ENCODE measurements at regions not wholly inside any gene's neighbourhood (a gene's known extent, or its start where the extent isn't known, plus 50 kb on each side); places are given as distances from the start of the nearest gene placed in this dataset.
"Not testable (repeated sequence)": the region's sequence is repeated elsewhere in the genome, so short reads cannot be mapped to it uniquely, and the experiment has no call there.

- not testable (repeated sequence) for DNase-seq
These were observed 462.2 kb downstream of the ACTL7B start for GRCh38 chr9:108393481-108394001.

GRCh38 chr9:108392877-108393276 is 462.9 kb downstream of the ACTL7B start:
- DNase-seq: no peak

GRCh38 chr9:108389056-108389455 is 466.7 kb downstream of the ACTL7B start:
- no peak for DNase-seq

GRCh38 chr9:108386859-108387384 is 468.9 kb downstream of the ACTL7B start:
- DNase-seq: no peak

- DNase-seq: no peak
These were observed 469.8 kb downstream of the ACTL7B start for GRCh38 chr9:108386032-108386431.

- DNase-seq: no peak
These were observed 472.0 kb downstream of the ACTL7B start for GRCh38 chr9:108383796-108384195.

GRCh38 chr9:108382310-108382709 is 473.5 kb downstream of the ACTL7B start:
- DNase-seq: no peak

- DNase-seq: no peak
These were observed 477.9 kb downstream of the ACTL7B start for GRCh38 chr9:108377881-108378280.

- DNase-seq: no peak
These were observed 478.4 kb downstream of the ACTL7B start for GRCh38 chr9:108377382-108377781.

- no peak for DNase-seq
These were observed 479.6 kb downstream of the ACTL7B start for GRCh38 chr9:108376140-108376539.

GRCh38 chr9:108374626-108375025 is 481.2 kb downstream of the ACTL7B start:
- DNase-seq: no peak

- DNase-seq: no peak
These were observed 488.6 kb downstream of the ACTL7B start for GRCh38 chr9:108367188-108367587.

GRCh38 chr9:108363311-108363710 is 492.5 kb downstream of the ACTL7B start:
- DNase-seq: no peak

GRCh38 chr9:108360304-108360703 is 495.5 kb downstream of the ACTL7B start:
- DNase-seq: no peak

- no peak for DNase-seq
These were observed 499.0 kb downstream of the ACTL7B start for GRCh38 chr9:108356806-108357205.

GRCh38 chr9:108351571-108351970 is 504.2 kb downstream of the ACTL7B start:
- no peak for DNase-seq

GRCh38 chr9:108347463-108348188 is 508.2 kb downstream of the ACTL7B start:
- DNase-seq: no peak

GRCh38 chr9:108345826-108346225 is 510.0 kb downstream of the ACTL7B start:
- no peak for DNase-seq

GRCh38 chr9:108339251-108339650 is 516.5 kb downstream of the ACTL7B start:
- DNase-seq: no peak

- no peak for DNase-seq
These were observed 519.2 kb downstream of the ACTL7B start for GRCh38 chr9:108336575-108336974.

- no peak for DNase-seq
These were observed 522.2 kb downstream of the ACTL7B start for GRCh38 chr9:108333530-108333983.

- DNase-seq: no peak
These were observed 524.2 kb downstream of the ACTL7B start for GRCh38 chr9:108331596-108331995.

- no peak for DNase-seq
These were observed 530.4 kb downstream of the ACTL7B start for GRCh38 chr9:108325406-108325805.

- no peak for DNase-seq
These were observed 532.2 kb downstream of the ACTL7B start for GRCh38 chr9:108323615-108324014.
